Uterus (tissue), 2 donors: ENCODE measurements at regions not wholly inside any gene's neighbourhood (a gene's known extent, or its start where the extent isn't known, plus 50 kb on each side); places are given as distances from the start of the nearest gene placed in this dataset.

Experiments
- POLR2A ChIP-seq, 2 donors: fragments of 450-650 bp; IDR thresholded peaks; one replicate each; pipeline ENCODE4 v1.6.1; 2016; ENCODE audit warnings: antibody characterized with exemption in 2 of 2, mild to moderate bottlenecking in 1 of 2, moderate library complexity in 1 of 2
- TF ChIP-seq, protein P1 (sequence below), 4 experiments: fragments of 200-600 bp in 2 of 4; fragments of 450-650 bp in 2 of 4; sonication (generic) in 2 of 4; IDR thresholded peaks; one replicate each; pipeline ENCODE4 v1.5.1; 2016 to 2019; ENCODE audit warnings: antibody characterized with exemption in 4 of 4, mild to moderate bottlenecking in 2 of 4, moderate library complexity in 1 of 4

DNA sequence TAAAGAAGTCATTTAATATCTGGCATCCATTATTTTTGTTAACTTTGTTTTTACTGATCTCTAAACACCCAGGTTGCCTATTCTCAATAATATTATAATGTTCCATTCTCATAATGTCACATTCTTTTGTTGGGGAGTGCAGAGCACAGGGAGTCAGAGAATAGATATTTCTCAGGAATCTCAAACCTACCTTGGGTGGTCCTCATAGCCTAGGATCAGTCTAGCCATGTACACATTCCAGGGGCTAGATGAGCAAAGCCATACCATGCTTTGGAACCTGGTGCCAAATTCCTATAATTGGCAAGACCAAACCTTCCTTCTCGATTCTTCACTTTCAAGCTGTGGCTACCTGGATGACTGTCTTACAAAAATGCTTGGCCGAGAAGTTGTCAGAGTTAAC, 1124.7 kb upstream of the WWC1 start:
- TF ChIP-seq, protein P1, sequence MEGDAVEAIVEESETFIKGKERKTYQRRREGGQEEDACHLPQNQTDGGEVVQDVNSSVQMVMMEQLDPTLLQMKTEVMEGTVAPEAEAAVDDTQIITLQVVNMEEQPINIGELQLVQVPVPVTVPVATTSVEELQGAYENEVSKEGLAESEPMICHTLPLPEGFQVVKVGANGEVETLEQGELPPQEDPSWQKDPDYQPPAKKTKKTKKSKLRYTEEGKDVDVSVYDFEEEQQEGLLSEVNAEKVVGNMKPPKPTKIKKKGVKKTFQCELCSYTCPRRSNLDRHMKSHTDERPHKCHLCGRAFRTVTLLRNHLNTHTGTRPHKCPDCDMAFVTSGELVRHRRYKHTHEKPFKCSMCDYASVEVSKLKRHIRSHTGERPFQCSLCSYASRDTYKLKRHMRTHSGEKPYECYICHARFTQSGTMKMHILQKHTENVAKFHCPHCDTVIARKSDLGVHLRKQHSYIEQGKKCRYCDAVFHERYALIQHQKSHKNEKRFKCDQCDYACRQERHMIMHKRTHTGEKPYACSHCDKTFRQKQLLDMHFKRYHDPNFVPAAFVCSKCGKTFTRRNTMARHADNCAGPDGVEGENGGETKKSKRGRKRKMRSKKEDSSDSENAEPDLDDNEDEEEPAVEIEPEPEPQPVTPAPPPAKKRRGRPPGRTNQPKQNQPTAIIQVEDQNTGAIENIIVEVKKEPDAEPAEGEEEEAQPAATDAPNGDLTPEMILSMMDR (IDR thresholded peaks at IDR 0.05), result no peak
- TF ChIP-seq POLR2A (IDR thresholded peaks at IDR 0.05), result no peak
